ENCODE measurements at regions not wholly inside any gene's neighbourhood (a gene's known extent, or its start where the extent isn't known, plus 50 kb on each side); places are given as distances from the start of the nearest gene placed in this dataset.

- no peaks in the 10 kb centered on the region for H3K36me3 ChIP-seq
- no peaks in the 10 kb centered on the region for H3K4me1 ChIP-seq
- H3K27ac ChIP-seq: no peak overlapping the region
- no peak for DNase-seq
- no peak for ATAC-seq (ENCODE audit: low FRiP score in 2 of 2)
- H3K9me3 ChIP-seq: no peaks in the 10 kb centered on the region
- WGBS, 2 donors: 85 to 87% methylated on average over 4 of the region's 4 CpGs
- no peaks in the 10 kb centered on the region for H3K27me3 ChIP-seq
- no peak overlapping the region for H3K4me3 ChIP-seq
- TF ChIP-seq CTCF (IDR thresholded peaks at IDR 0.05) (no peak), POLR2A (IDR thresholded peaks at IDR 0.05) (no peak), EP300 (IDR thresholded peaks at IDR 0.05) (no peak), POLR2AphosphoS5 (IDR thresholded peaks at IDR 0.05) (no peak)
Observed at GRCh38 chr2:53303012-53303578, 464.5 kb upstream of the CHAC2 start.

GRCh38 chr2:53302455-53302854 lies 465.1 kb upstream of the CHAC2 start:
- Histone ChIP-seq H3K9me3 (no peaks in the 10 kb centered on the region), H3K27ac (no peak overlapping the region), H3K27me3 (no peaks in the 10 kb centered on the region), H3K4me1 (no peaks in the 10 kb centered on the region), H3K4me3 (no peak overlapping the region), H3K36me3 (no peaks in the 10 kb centered on the region)
- TF ChIP-seq POLR2A (IDR thresholded peaks at IDR 0.05) (no peak), CTCF (IDR thresholded peaks at IDR 0.05) (no peak), POLR2AphosphoS5 (IDR thresholded peaks at IDR 0.05) (no peak), EP300 (IDR thresholded peaks at IDR 0.05) (no peak)
- DNase-seq (no peak), ATAC-seq (ENCODE audit: low FRiP score in 2 of 2) (no peak)
- 90 to 95% methylated on average over 1 of the region's 1 CpG for WGBS, 2 donors

GRCh38 chr2:53289309-53290006 lies 478.1 kb upstream of the CHAC2 start:
- no peaks in the 10 kb centered on the region for H3K36me3 ChIP-seq
- no peak for ATAC-seq (ENCODE audit: low FRiP score in 2 of 2)
- TF ChIP-seq EP300 (IDR thresholded peaks at IDR 0.05) (no peak), POLR2AphosphoS5 (IDR thresholded peaks at IDR 0.05) (no peak), POLR2A (IDR thresholded peaks at IDR 0.05) (no peak), CTCF (IDR thresholded peaks at IDR 0.05) (no peak)

GRCh38 chr2:53286345-53286744 lies 481.3 kb upstream of the CHAC2 start:
- no peak for TF ChIP-seq POLR2A (IDR thresholded peaks at IDR 0.05)

More at GRCh38 chr2:53289309-53290006, 478.1 kb upstream of the CHAC2 start:
- no peak for DNase-seq
- H3K27me3 ChIP-seq: no peaks in the 10 kb centered on the region
- H3K4me1 ChIP-seq: no peaks in the 10 kb centered on the region
- no peaks in the 10 kb centered on the region for H3K9me3 ChIP-seq
- H3K27ac ChIP-seq: no peak overlapping the region
- no peak overlapping the region for H3K4me3 ChIP-seq

GRCh38 chr2:53275743-53276142 lies 491.9 kb upstream of the CHAC2 start:
- no peaks in the 10 kb centered on the region for H3K4me1 ChIP-seq
- no peak for ATAC-seq (ENCODE audit: low FRiP score in 2 of 2)
- no peak overlapping the region for H3K27ac ChIP-seq
- H3K27me3 ChIP-seq: no peaks in the 10 kb centered on the region
- WGBS, 2 donors: 78 to 86% methylated on average over 1 of the region's 1 CpG
- no peak for DNase-seq
- peaks cover 0 to 3% (median 0%) of the 10 kb centered on the region in 4 donors for H3K9me3 ChIP-seq
- no peak overlapping the region for H3K4me3 ChIP-seq
- TF ChIP-seq EP300 (IDR thresholded peaks at IDR 0.05): no peak
- no peak for TF ChIP-seq POLR2AphosphoS5 (IDR thresholded peaks at IDR 0.05)
- TF ChIP-seq POLR2A (IDR thresholded peaks at IDR 0.05): no peak
- no peak for TF ChIP-seq CTCF (IDR thresholded peaks at IDR 0.05)
- no peaks in the 10 kb centered on the region for H3K36me3 ChIP-seq

More at GRCh38 chr2:53286345-53286744, 481.3 kb upstream of the CHAC2 start:
- 88 to 92% methylated on average over 2 of the region's 2 CpGs for WGBS, 2 donors
- ATAC-seq (ENCODE audit: low FRiP score in 2 of 2) (no peak), DNase-seq (no peak)
- Histone ChIP-seq H3K9me3 (no peaks in the 10 kb centered on the region), H3K27me3 (no peaks in the 10 kb centered on the region), H3K36me3 (no peaks in the 10 kb centered on the region), H3K4me3 (no peak overlapping the region), H3K27ac (no peak overlapping the region), H3K4me1 (no peaks in the 10 kb centered on the region)
